Thyroid gland (tissue), 4 donors: ENCODE measurements at regions not wholly inside any gene's neighbourhood (a gene's known extent, or its start where the extent isn't known, plus 50 kb on each side); places are given as distances from the start of the nearest gene placed in this dataset.

Experiments
- POLR2A ChIP-seq, 2 donors: fragments of 450-650 bp; IDR thresholded peaks; one replicate each; pipeline ENCODE4 v1.6.1; 2017; ENCODE audit warnings: antibody characterized with exemption in 2 of 2, mild to moderate bottlenecking in 2 of 2, moderate library complexity in 1 of 2
- TF ChIP-seq, protein P1 (sequence below), 6 experiments: fragments of 200-600 bp in 3 of 6; fragments of 450-650 bp in 3 of 6; sonication (generic) in 3 of 6; IDR thresholded peaks; one replicate each; pipeline ENCODE4 v1.5.1; 2016 to 2019; ENCODE audit warnings: antibody characterized with exemption in 6 of 6, mild to moderate bottlenecking in 2 of 6, inconsistent platforms in 1 of 6, moderate library complexity in 1 of 6

DNA sequence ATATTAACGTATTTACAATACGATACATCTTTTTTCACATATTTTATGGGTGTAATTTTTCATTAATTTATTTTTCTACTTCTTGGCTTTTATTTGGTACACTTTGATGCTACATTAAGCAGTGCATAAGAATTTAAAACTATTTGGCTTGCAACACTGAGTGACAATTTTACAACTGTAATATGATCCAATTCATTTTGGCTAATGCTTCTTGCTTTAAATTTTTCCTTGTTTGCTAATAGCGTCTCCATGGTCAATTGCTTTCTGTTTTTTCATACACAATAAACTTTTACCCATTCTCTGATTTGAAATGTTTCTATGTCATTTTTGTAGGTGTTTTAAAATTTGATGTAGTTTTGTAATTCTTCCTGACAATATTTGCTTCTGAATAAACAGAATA lies 773.2 kb downstream of the FAM181B start:
- TF ChIP-seq POLR2A (IDR thresholded peaks at IDR 0.05) = no peak
- TF ChIP-seq, protein P1, sequence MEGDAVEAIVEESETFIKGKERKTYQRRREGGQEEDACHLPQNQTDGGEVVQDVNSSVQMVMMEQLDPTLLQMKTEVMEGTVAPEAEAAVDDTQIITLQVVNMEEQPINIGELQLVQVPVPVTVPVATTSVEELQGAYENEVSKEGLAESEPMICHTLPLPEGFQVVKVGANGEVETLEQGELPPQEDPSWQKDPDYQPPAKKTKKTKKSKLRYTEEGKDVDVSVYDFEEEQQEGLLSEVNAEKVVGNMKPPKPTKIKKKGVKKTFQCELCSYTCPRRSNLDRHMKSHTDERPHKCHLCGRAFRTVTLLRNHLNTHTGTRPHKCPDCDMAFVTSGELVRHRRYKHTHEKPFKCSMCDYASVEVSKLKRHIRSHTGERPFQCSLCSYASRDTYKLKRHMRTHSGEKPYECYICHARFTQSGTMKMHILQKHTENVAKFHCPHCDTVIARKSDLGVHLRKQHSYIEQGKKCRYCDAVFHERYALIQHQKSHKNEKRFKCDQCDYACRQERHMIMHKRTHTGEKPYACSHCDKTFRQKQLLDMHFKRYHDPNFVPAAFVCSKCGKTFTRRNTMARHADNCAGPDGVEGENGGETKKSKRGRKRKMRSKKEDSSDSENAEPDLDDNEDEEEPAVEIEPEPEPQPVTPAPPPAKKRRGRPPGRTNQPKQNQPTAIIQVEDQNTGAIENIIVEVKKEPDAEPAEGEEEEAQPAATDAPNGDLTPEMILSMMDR (IDR thresholded peaks at IDR 0.05) = no peak
